Esophagus muscularis mucosa (tissue), 4 donors: ENCODE measurements at regions not wholly inside any gene's neighbourhood (a gene's known extent, or its start where the extent isn't known, plus 50 kb on each side); places are given as distances from the start of the nearest gene placed in this dataset.

Experiments used
- EP300 ChIP-seq: sonication (generic); formaldehyde crosslinking; IDR thresholded peaks from one replicate; pipeline ENCODE4 v1.6.1; 2017; ENCODE audit warnings: antibody characterized with exemption
- POLR2A ChIP-seq: fragments of 450-650 bp; IDR thresholded peaks from one replicate; pipeline ENCODE4 v1.6.1; 2017; ENCODE audit warnings: antibody characterized with exemption, moderate library complexity, mild to moderate bottlenecking, low read depth
- POLR2AphosphoS5 ChIP-seq, 2 donors: sonication (generic); formaldehyde crosslinking; IDR thresholded peaks; one replicate each; pipeline ENCODE4 v1.6.1; 2017; ENCODE audit warnings: antibody characterized with exemption in 2 of 2
- TF ChIP-seq, protein P1 (sequence below), 3 experiments: fragments of 200-600 bp in 2 of 3; fragments of 450-650 bp in 1 of 3; sonication (generic) in 2 of 3; IDR thresholded peaks; one replicate each; pipeline ENCODE4 v1.5.1; 2017 to 2019; ENCODE audit warnings: antibody characterized with exemption in 3 of 3, mild to moderate bottlenecking in 2 of 3, moderate library complexity in 1 of 3

DNA sequence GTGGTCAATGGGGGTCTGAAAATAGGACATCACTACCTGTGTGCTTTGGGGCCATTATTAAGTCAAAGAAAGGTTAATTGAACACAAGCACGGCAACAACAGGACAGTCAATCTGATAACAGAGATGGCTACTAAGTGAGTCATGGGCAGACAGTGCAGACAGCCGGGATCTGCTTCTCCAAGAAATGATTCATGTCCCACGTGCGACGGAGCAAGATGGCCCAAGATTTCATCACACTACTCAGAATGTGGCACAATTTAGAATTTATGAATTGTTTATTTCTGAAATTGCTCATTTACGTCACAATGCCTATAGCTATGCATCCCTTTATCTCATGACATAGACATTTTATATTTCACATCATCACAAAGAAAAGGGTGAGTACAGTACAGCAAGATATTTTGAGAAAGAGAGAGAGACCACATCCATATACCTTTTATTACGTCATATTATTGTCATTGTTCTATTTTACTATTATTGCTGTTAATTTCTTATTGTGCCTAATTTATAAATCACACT lies 770.6 kb upstream of the NR2F2 start:
- TF ChIP-seq POLR2A (no peak), EP300 (no peak), POLR2AphosphoS5 (IDR thresholded peaks at IDR 0.05) (no peak)
- TF ChIP-seq, protein P1, sequence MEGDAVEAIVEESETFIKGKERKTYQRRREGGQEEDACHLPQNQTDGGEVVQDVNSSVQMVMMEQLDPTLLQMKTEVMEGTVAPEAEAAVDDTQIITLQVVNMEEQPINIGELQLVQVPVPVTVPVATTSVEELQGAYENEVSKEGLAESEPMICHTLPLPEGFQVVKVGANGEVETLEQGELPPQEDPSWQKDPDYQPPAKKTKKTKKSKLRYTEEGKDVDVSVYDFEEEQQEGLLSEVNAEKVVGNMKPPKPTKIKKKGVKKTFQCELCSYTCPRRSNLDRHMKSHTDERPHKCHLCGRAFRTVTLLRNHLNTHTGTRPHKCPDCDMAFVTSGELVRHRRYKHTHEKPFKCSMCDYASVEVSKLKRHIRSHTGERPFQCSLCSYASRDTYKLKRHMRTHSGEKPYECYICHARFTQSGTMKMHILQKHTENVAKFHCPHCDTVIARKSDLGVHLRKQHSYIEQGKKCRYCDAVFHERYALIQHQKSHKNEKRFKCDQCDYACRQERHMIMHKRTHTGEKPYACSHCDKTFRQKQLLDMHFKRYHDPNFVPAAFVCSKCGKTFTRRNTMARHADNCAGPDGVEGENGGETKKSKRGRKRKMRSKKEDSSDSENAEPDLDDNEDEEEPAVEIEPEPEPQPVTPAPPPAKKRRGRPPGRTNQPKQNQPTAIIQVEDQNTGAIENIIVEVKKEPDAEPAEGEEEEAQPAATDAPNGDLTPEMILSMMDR (IDR thresholded peaks at IDR 0.05): no peak
